Osteoblast (primary cell): ENCODE measurements at regions not wholly inside any gene's neighbourhood (a gene's known extent, or its start where the extent isn't known, plus 50 kb on each side); places are given as distances from the start of the nearest gene placed in this dataset.

Experiments
- DNase-seq: peaks from one replicate; pipeline ENCODE4 v3.0.0; 2011; ENCODE audit warnings: low spot score, mixed read lengths; ENCODE audit not compliant: insufficient read length; ENCODE audit errors: missing footprints
- H2AFZ ChIP-seq: 2 replicates; pipeline ENCODE4 v1.6.0; 2011; ENCODE audit warnings: mild to moderate bottlenecking, low read length
- H3K27ac ChIP-seq: 2 replicates; pipeline ENCODE4 v1.5.1; 2011; ENCODE audit warnings: mild to moderate bottlenecking, low read depth, low read length, moderate library complexity
- H3K27me3 ChIP-seq: 2 replicates; pipeline ENCODE4 v1.6.0; 2012; ENCODE audit warnings: mild to moderate bottlenecking, control low read depth, inconsistent platforms, low read length, moderate library complexity; ENCODE audit not compliant: insufficient read depth
- H3K36me3 ChIP-seq: 2 replicates; pipeline ENCODE4 v1.5.1; 2011; ENCODE audit warnings: mild to moderate bottlenecking, low read length, control low read depth, moderate library complexity; ENCODE audit not compliant: insufficient read depth
- H3K4me1 ChIP-seq: 2 replicates; pipeline ENCODE4 v1.5.1; 2011; ENCODE audit warnings: mild to moderate bottlenecking, low read length, control low read depth, moderate library complexity; ENCODE audit not compliant: insufficient read depth
- H3K4me2 ChIP-seq: 2 replicates; pipeline ENCODE4 v1.6.0; 2011; ENCODE audit warnings: mild to moderate bottlenecking, low read length; ENCODE audit not compliant: insufficient read depth
- H3K4me3 ChIP-seq: fragments of 200-600 bp; sonication (generic); 3 replicates; pipeline ENCODE4 v1.5.1; 2012; ENCODE audit warnings: mild to moderate bottlenecking, low read length, inconsistent platforms; ENCODE audit not compliant: insufficient read depth
- H3K79me2 ChIP-seq: 2 replicates; pipeline ENCODE4 v1.6.0; 2012; ENCODE audit warnings: mild to moderate bottlenecking, low read length, control low read depth, inconsistent platforms; ENCODE audit not compliant: insufficient read depth
- H3K9me3 ChIP-seq: 2 replicates; pipeline ENCODE4 v1.5.1; 2011; ENCODE audit warnings: low read depth, low read length, control low read depth
- H4K20me1 ChIP-seq: 2 replicates; pipeline ENCODE4 v1.6.0; 2012; ENCODE audit warnings: mild to moderate bottlenecking, low read length, control low read depth; ENCODE audit not compliant: insufficient read depth
- TF ChIP-seq, protein P1 (sequence below): IDR thresholded peaks from 2 replicates; pipeline ENCODE4 v1.5.1; 2011; ENCODE audit warnings: mild to moderate bottlenecking, low read depth, low read length, moderate library complexity; ENCODE audit errors: extremely low read depth

DNA sequence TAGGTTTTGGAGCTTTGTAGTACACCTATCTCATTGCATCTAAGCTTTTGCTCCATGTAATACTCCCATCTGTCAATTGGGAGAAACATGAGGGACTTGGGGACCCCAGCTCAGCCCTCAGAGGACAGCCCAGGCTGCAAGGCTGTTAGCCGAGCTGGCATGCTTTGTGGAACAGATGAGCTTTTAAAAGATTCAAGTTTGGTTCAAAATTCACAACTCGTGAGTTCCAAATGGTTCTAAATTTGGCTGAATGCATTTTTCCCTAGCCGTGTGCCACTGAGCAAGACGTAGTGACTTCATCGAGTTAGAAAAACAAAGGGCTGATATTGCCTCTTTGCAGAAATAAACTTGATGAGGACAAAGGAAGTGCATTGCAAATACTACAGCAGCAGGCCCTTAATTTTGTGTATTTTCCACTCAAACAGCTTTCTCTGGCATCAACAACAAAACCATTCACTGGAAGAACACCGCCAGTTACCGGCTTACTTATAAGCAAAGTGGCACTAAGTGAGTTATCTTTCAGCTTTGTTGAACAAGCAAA, 165.0 kb upstream of the HS3ST1 start:
- Histone ChIP-seq H3K4me2 (no peak overlapping the region), H3K4me1 (no peaks in the 10 kb centered on the region), H3K36me3 (no peaks in the 10 kb centered on the region), H3K4me3 (no peak overlapping the region), H3K27me3 (no peaks in the 10 kb centered on the region), H3K27ac (no peak overlapping the region), H2AFZ (no peak overlapping the region), H4K20me1 (no peaks in the 10 kb centered on the region), H3K9me3 (no peaks in the 10 kb centered on the region), H3K79me2 (no peaks in the 10 kb centered on the region)
- no peak for DNase-seq
- TF ChIP-seq, protein P1, sequence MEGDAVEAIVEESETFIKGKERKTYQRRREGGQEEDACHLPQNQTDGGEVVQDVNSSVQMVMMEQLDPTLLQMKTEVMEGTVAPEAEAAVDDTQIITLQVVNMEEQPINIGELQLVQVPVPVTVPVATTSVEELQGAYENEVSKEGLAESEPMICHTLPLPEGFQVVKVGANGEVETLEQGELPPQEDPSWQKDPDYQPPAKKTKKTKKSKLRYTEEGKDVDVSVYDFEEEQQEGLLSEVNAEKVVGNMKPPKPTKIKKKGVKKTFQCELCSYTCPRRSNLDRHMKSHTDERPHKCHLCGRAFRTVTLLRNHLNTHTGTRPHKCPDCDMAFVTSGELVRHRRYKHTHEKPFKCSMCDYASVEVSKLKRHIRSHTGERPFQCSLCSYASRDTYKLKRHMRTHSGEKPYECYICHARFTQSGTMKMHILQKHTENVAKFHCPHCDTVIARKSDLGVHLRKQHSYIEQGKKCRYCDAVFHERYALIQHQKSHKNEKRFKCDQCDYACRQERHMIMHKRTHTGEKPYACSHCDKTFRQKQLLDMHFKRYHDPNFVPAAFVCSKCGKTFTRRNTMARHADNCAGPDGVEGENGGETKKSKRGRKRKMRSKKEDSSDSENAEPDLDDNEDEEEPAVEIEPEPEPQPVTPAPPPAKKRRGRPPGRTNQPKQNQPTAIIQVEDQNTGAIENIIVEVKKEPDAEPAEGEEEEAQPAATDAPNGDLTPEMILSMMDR, result no peak

GRCh38 chr4:11592276-11592675, 163.6 kb upstream of the HS3ST1 start:
- Histone ChIP-seq H3K4me2 (no peak overlapping the region), H3K27ac (no peak overlapping the region), H3K9me3 (no peaks in the 10 kb centered on the region), H3K79me2 (no peaks in the 10 kb centered on the region), H3K4me3 (no peak overlapping the region), H3K4me1 (no peaks in the 10 kb centered on the region), H3K27me3 (no peaks in the 10 kb centered on the region), H3K36me3 (no peaks in the 10 kb centered on the region), H2AFZ (no peak overlapping the region), H4K20me1 (no peaks in the 10 kb centered on the region)
- no peak for DNase-seq
- TF ChIP-seq, protein P1, result no peak

DNA sequence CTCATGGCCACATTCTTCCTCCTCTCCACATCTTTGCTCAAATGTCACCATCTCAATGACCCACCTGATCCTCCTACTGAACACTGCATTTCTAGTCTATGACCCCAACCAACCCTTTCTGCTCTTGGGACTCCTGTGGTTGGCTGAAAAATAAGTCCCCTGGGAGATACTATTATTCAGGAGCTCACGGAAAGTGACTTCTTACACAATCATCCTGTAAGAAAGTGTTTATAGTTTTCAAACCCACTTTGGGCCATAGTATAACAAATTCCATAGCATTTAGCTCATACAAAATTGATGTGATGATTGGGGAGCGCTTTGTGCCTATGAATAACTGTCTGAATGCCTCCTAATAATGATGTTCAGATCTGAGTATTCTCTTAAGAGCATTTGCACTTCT, 161.4 kb upstream of the HS3ST1 start:
- Histone ChIP-seq H2AFZ (no peak overlapping the region), H3K4me2 (no peak overlapping the region)

GRCh38 chr4:11589676-11590075, 161.0 kb upstream of the HS3ST1 start:
- H2AFZ ChIP-seq, result no peak overlapping the region
- no peaks in the 10 kb centered on the region for H3K9me3 ChIP-seq
- H3K27ac ChIP-seq, result no peak overlapping the region
- no peak for DNase-seq
- H3K27me3 ChIP-seq, result no peaks in the 10 kb centered on the region
- H3K4me2 ChIP-seq, result no peak overlapping the region
- TF ChIP-seq, protein P1, result no peak
- H3K36me3 ChIP-seq, result no peaks in the 10 kb centered on the region
- no peaks in the 10 kb centered on the region for H3K4me1 ChIP-seq
- no peak overlapping the region for H3K4me3 ChIP-seq
- H3K79me2 ChIP-seq, result no peaks in the 10 kb centered on the region
- H4K20me1 ChIP-seq, result no peaks in the 10 kb centered on the region

More for the DNA sequence above, 161.4 kb upstream of the HS3ST1 start:
- H3K27me3 ChIP-seq, result no peaks in the 10 kb centered on the region
- H3K4me1 ChIP-seq, result no peaks in the 10 kb centered on the region
- TF ChIP-seq, protein P1, result no peak
- H3K36me3 ChIP-seq, result no peaks in the 10 kb centered on the region
- DNase-seq, result no peak
- no peaks in the 10 kb centered on the region for H4K20me1 ChIP-seq
- no peak overlapping the region for H3K27ac ChIP-seq
- H3K4me3 ChIP-seq, result no peak overlapping the region
- H3K9me3 ChIP-seq, result no peaks in the 10 kb centered on the region
- H3K79me2 ChIP-seq, result no peaks in the 10 kb centered on the region
